CD4-positive, alpha-beta T cell (primary cell): ENCODE measurements at regions not wholly inside any gene's neighbourhood (a gene's known extent, or its start where the extent isn't known, plus 50 kb on each side); places are given as distances from the start of the nearest gene placed in this dataset.

Source experiments
- ATAC-seq: fragments of 200-7000 bp; cut with Tn5 transposase; one replicate; pipeline ENCODE4 v1.10.0; 2022; ENCODE audit warnings: mild to moderate bottlenecking; ENCODE audit not compliant: poor library complexity
- CTCF ChIA-PET: fragments of 350-600 bp; sonication (Branson Sonifier 250); formaldehyde crosslinking; loops from one replicate; lab custom pipeline; 2021; ENCODE audit warnings: antibody characterized with exemption, inconsistent platforms; lab: Charles Lee
- POLR2A ChIA-PET: fragments of 350-600 bp; sonication (Branson Sonifier 250); formaldehyde crosslinking; loops from one replicate; lab custom pipeline; 2021; ENCODE audit warnings: antibody characterized with exemption, inconsistent platforms; lab: Charles Lee
- DNase-seq, 14 experiments: peaks; one replicate each; pipeline ENCODE4 v3.0.0-alpha.2; 2013 to 2020; ENCODE audit warnings: mixed read lengths in 2 of 14
- H3K27ac ChIP-seq, 2 donors: one replicate each; pipeline versions ENCODE4 v1.5.1 to v1.7.0; 2013; ENCODE audit warnings: low read length in 2 of 2, low read depth in 1 of 2, mild to moderate bottlenecking in 1 of 2
- H3K27me3 ChIP-seq, 2 experiments: 1 replicate in 1 of 2; 2 replicates in 1 of 2; pipeline versions ENCODE4 v1.6.1 to v1.7.0; 2013; ENCODE audit warnings: low read length in 2 of 2, control low read depth in 1 of 2, mild to moderate bottlenecking in 1 of 2, moderate library complexity in 1 of 2; ENCODE audit not compliant: insufficient read depth in 2 of 2, control insufficient read depth in 1 of 2
- H3K36me3 ChIP-seq: one replicate; pipeline ENCODE4 v1.6.1; 2013; ENCODE audit warnings: low read length, control low read depth; ENCODE audit not compliant: insufficient read depth
- H3K4me1 ChIP-seq: one replicate; pipeline ENCODE4 v1.6.1; 2013; ENCODE audit warnings: low read length, control low read depth; ENCODE audit not compliant: insufficient read depth
- H3K4me3 ChIP-seq: one replicate; pipeline ENCODE4 v1.5.1; 2013; ENCODE audit warnings: mild to moderate bottlenecking, low read length, moderate library complexity
- H3K9me3 ChIP-seq, 2 experiments: 1 replicate in 1 of 2; 2 replicates in 1 of 2; pipeline versions ENCODE4 v1.6.1 to v1.7.0; 2013; ENCODE audit warnings: low read length in 2 of 2, mild to moderate bottlenecking in 2 of 2, control low read depth in 1 of 2, moderate library complexity in 1 of 2; ENCODE audit not compliant: control insufficient read depth in 1 of 2, insufficient read depth in 1 of 2
- H3K27ac Mint-ChIP-seq: one replicate; pipeline ENCODE4 v1.8.0; 2020; ENCODE audit warnings: mixed read lengths
- H3K27me3 Mint-ChIP-seq: one replicate; pipeline ENCODE4 v1.8.0; 2021; ENCODE audit warnings: mixed read lengths
- H3K36me3 Mint-ChIP-seq: one replicate; pipeline ENCODE4 v1.8.0; 2021; ENCODE audit warnings: low read depth, mixed read lengths
- H3K4me1 Mint-ChIP-seq: one replicate; pipeline ENCODE4 v1.8.0; 2021; ENCODE audit warnings: low read depth, mixed read lengths
- H3K4me3 Mint-ChIP-seq: one replicate; pipeline ENCODE4 v1.8.0; 2020; ENCODE audit warnings: mild to moderate bottlenecking, mixed read lengths
- H3K9me3 Mint-ChIP-seq: one replicate; pipeline ENCODE4 v1.8.0; 2020; ENCODE audit warnings: mixed read lengths
- CTCF ChIP-seq: fragments of 200-600 bp; IDR thresholded peaks from one replicate; pipeline ENCODE4 v1.8.0; 2022; ENCODE audit warnings: antibody characterized with exemption, mild to moderate bottlenecking
- intact Hi-C, 2 experiments: fragments of 100-400 bp; cut with DNase I in 1 of 2; cut with micrococcal nuclease in 1 of 2; formaldehyde crosslinking; loops; one replicate each; pipeline versions ENCODE4 v1.15.1 to v1.9.0; 2023 to 2025; cut with DNase I, micrococcal nuclease

- Histone ChIP-seq H3K36me3 (no peaks in the 10 kb centered on the region), H3K9me3 (no peaks in the 10 kb centered on the region), H3K27me3 (no peaks in the 10 kb centered on the region), H3K4me1 (peaks cover 4% of the 10 kb centered on the region), H3K27ac (no peak overlapping the region), H3K4me3 (no peak overlapping the region)
- ChIA-PET POLR2A (no interaction called here), CTCF (interaction anchor here (1.2 kb wide), 1 partner anchor 34 kb away, joined by 3 read pairs; no protein-coding TSS in a partner anchor)
- H3K27ac Mint-ChIP-seq: no peak overlapping the region
- DNase-seq: no peak
- no peak overlapping the region for H3K4me3 Mint-ChIP-seq
- H3K9me3 Mint-ChIP-seq: no peaks in the 10 kb centered on the region
- no peaks in the 10 kb centered on the region for H3K36me3 Mint-ChIP-seq
- no peak for ATAC-seq
- no peaks in the 10 kb centered on the region for H3K4me1 Mint-ChIP-seq
- no peak for TF ChIP-seq CTCF
- intact Hi-C loops: no loop called here
- no peaks in the 10 kb centered on the region for H3K27me3 Mint-ChIP-seq
Observed at GRCh38 chr22:44650806-44651205, 51.2 kb upstream of the PRR5 start.

DNA sequence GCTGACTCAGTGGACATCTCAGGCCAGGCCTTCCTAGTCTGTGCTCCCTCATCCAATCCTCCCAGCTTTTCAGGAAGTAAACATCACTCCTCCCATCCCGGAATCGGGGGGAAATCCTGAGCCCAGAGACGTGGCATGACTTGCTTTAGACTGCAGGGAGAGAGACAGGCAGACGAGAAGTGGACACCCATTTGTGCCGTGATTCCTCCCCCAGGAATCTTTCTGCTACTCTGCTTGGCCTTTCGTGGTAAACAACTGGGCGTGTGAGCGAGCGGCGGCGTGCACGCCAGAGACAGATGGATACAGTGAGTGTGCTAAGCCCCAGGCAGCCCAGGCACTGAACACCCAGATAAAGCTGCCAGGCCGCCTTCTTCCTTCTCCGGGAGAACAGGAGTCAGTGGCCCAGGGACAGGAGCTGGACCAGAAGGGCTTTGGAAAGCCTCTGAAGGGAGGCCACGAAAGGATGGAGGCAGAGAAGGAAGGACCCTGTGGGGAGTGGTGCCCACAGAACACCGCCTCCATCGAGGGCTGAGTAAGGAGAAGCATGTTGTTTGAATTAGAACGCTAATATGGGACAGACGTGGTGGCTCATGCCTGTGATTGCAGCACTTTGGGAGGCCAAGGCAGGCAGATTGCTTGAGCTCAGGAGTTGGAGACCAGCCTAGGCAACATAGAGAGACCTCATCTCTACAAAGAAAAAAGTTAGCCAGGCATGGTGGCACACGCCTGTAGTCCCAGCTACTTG lies 53.0 kb upstream of the PRR5 start:
- Histone ChIP-seq H3K4me3 (no peak overlapping the region), H3K27ac (no peak overlapping the region), H3K9me3 (no peaks in the 10 kb centered on the region), H3K36me3 (no peaks in the 10 kb centered on the region), H3K4me1 (peaks cover 4% of the 10 kb centered on the region), H3K27me3 (no peaks in the 10 kb centered on the region)
- Mint-ChIP-seq H3K4me3 (no peak overlapping the region), H3K27ac (no peak overlapping the region), H3K36me3 (no peaks in the 10 kb centered on the region), H3K27me3 (no peaks in the 10 kb centered on the region), H3K9me3 (no peaks in the 10 kb centered on the region), H3K4me1 (no peaks in the 10 kb centered on the region)
- TF ChIP-seq CTCF: no peak
- ChIA-PET POLR2A (no interaction called here), CTCF (no interaction called here)
- intact Hi-C loops: no loop called here
- ATAC-seq: no peak
- peak in 1 of 14 experiments; percentile 7 for DNase-seq

DNA sequence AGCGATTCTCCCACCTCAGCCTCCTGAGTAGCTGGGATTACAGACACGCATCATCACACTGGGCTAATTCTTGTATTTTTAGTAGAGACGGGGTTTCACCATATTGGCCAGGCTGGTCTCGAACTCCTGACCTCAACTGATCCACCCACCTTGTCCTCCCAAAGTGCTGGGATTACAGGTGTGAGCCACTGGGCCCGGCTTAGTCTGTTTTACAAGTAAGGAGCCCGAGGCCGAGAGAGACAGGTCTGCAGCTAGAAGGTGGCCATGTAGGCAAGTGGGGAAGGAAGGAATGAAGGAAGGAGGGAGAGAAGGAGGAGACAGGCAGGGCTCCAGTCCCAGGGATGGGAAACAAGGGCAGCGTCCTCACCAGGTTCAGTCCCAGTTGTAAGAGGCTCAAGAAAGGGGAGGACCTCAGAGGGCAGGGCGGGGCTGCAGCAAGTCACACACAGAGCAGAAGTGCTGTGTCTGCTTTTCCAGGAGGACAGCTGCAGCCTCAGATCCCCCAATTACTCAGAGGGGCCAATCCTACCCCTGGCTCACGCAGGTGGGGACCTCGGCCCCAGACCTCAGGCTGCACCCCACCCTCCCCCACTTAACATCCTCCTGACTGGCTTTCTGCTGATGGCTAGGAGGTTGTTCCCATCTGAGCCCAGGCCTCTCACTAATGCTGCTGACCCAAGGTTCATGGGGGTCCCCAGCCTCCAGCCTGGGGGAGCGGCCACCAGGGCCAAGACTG lies 53.8 kb upstream of the PRR5 start:
- no peak overlapping the region for H3K27ac ChIP-seq
- Mint-ChIP-seq H3K36me3 (no peaks in the 10 kb centered on the region), H3K27me3 (no peaks in the 10 kb centered on the region), H3K9me3 (no peaks in the 10 kb centered on the region), H3K27ac (no peak overlapping the region), H3K4me1 (no peaks in the 10 kb centered on the region), H3K4me3 (no peak overlapping the region)
- H3K27me3 ChIP-seq: no peaks in the 10 kb centered on the region
- H3K36me3 ChIP-seq: no peaks in the 10 kb centered on the region
- ATAC-seq (no peak), DNase-seq (peak in 1 of 14 experiments; percentile 11)
- no peak for TF ChIP-seq CTCF
- ChIA-PET CTCF (no interaction called here), POLR2A (no interaction called here)
- no peak overlapping the region for H3K4me3 ChIP-seq
- peaks cover 2% of the 10 kb centered on the region for H3K4me1 ChIP-seq
- no peaks in the 10 kb centered on the region for H3K9me3 ChIP-seq
- intact Hi-C loops: no loop called here
